ENCODE measurements at regions not wholly inside any gene's neighbourhood (a gene's known extent, or its start where the extent isn't known, plus 50 kb on each side); places are given as distances from the start of the nearest gene placed in this dataset.

- in situ Hi-C loops (cut with MboI; ENCODE audit: low sequenced_read_pairs): no loop called here
- Histone ChIP-seq H3K9me3 (no peaks in the 10 kb centered on the region), H3K36me3 (replicated peaks) (no peaks in the 10 kb centered on the region), H3K4me3 (no peak overlapping the region), H3K27me3 (ENCODE audit: low read depth) (no peaks in the 10 kb centered on the region), H3K4me1 (no peaks in the 10 kb centered on the region)
- DNase-seq (ENCODE audit: low spot score in 2 of 2): no peak
Measured at GRCh38 chr20:60955706-60956105, 296.4 kb upstream of the CDH4 start.

GRCh38 chr20:60956194-60956593 is 295.9 kb upstream of the CDH4 start:
- Histone ChIP-seq H3K4me3 (no peak overlapping the region), H3K9me3 (no peaks in the 10 kb centered on the region), H3K27me3 (ENCODE audit: low read depth) (no peaks in the 10 kb centered on the region), H3K4me1 (no peaks in the 10 kb centered on the region), H3K36me3 (replicated peaks) (no peaks in the 10 kb centered on the region)
- DNase-seq (ENCODE audit: low spot score in 2 of 2): no peak
- in situ Hi-C loops (cut with MboI; ENCODE audit: low sequenced_read_pairs): no loop called here

DNA sequence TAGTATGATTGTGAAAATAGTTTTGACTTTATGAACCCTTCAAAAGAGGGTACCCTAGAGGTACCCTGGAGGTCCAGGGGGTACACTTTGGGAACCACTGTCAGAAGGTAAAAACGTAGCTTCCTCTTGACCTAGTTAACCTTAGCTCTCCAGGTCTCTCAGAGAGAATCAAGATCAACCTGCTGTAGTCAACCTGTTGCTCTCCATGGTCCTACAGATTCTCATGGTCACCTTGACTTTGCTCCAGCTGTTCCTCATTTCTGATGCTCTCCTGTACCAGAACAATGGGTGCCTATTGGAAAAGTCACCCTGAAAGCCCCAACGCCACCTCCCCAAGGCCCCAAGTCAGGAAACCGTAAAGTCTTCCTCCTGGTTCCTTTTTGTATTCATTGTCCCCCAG is 294.4 kb upstream of the CDH4 start:
- in situ Hi-C loops (cut with MboI; ENCODE audit: low sequenced_read_pairs): no loop called here

DNA sequence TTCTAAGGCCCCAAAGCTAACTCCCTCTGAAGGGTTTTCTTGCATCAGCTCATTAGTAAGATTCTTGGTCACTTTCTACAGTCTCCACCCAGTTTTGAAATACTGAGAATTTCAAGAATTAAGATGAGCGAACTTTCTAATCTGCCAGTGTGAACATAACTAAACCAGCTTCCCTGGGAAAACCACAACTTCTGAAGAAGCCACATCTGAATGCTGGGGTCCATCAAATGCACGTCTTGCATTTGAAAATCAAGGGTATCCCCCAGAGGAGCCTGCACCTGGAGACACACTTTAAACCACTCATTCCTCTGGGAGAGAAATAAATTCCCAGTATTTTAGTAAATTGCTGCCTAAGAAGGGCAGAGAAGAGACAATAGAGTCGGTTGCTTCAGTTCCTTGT is 292.1 kb upstream of the CDH4 start:
- Histone ChIP-seq H3K9me3 (no peaks in the 10 kb centered on the region), H3K4me1 (no peaks in the 10 kb centered on the region), H3K27me3 (ENCODE audit: low read depth) (no peaks in the 10 kb centered on the region), H3K36me3 (replicated peaks) (no peaks in the 10 kb centered on the region), H3K4me3 (no peak overlapping the region)
- in situ Hi-C loops (cut with MboI; ENCODE audit: low sequenced_read_pairs): no loop called here
- DNase-seq (ENCODE audit: low spot score in 2 of 2): no peak

More for the DNA sequence above, 294.4 kb upstream of the CDH4 start:
- Histone ChIP-seq H3K4me3 (no peak overlapping the region), H3K9me3 (no peaks in the 10 kb centered on the region), H3K4me1 (no peaks in the 10 kb centered on the region), H3K27me3 (ENCODE audit: low read depth) (no peaks in the 10 kb centered on the region), H3K36me3 (replicated peaks) (no peaks in the 10 kb centered on the region)
- no peak for DNase-seq (ENCODE audit: low spot score in 2 of 2)

DNA sequence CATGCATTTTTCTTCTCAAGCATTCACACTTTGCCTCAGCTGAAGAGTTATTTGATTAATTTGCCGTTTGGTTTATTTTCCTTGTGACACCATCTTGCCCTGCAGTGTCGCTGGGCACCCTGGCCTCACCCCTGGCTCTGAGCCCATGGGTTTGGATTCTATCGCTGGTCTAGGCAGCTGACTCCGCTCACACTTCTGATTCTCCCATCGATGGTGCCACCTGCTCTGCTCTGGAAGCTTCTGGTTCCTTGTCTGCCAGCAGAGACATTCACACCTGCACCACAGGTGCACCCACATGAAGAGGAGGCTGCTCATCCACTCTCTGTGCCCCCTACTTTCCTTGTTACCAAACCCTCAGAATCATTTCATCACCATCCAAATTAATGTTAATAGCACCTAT is 291.6 kb upstream of the CDH4 start:
- in situ Hi-C loops (cut with MboI; ENCODE audit: low sequenced_read_pairs): no loop called here
- Histone ChIP-seq H3K9me3 (no peaks in the 10 kb centered on the region), H3K4me3 (no peak overlapping the region), H3K4me1 (no peaks in the 10 kb centered on the region), H3K36me3 (replicated peaks) (no peaks in the 10 kb centered on the region), H3K27me3 (ENCODE audit: low read depth) (no peaks in the 10 kb centered on the region)
- DNase-seq (ENCODE audit: low spot score in 2 of 2): no peak

DNA sequence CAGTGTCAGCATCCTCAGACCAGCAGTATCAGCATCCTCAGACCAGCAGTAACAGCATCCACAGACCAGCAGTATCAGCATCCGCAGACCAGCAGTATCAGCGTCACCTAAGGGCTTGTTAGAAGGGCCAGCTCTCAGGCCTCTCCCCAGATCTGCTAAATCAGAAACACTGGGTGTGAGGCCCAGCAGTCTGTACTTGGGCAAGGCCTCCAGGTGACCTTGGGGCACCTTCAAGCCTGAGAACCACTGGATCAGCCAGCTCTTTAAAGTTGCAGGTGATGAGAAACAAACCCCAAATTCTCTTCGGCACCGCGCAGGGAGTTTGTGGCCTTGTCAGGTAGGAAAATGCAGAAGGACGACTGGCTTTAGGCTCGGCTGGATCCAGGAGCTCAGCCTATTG is 290.5 kb upstream of the CDH4 start:
- Histone ChIP-seq H3K9me3 (no peaks in the 10 kb centered on the region), H3K4me1 (no peaks in the 10 kb centered on the region), H3K36me3 (replicated peaks) (no peaks in the 10 kb centered on the region), H3K4me3 (no peak overlapping the region), H3K27me3 (ENCODE audit: low read depth) (no peaks in the 10 kb centered on the region)
- DNase-seq (ENCODE audit: low spot score in 2 of 2): no peak
- in situ Hi-C loops (cut with MboI; ENCODE audit: low sequenced_read_pairs): no loop called here

DNA sequence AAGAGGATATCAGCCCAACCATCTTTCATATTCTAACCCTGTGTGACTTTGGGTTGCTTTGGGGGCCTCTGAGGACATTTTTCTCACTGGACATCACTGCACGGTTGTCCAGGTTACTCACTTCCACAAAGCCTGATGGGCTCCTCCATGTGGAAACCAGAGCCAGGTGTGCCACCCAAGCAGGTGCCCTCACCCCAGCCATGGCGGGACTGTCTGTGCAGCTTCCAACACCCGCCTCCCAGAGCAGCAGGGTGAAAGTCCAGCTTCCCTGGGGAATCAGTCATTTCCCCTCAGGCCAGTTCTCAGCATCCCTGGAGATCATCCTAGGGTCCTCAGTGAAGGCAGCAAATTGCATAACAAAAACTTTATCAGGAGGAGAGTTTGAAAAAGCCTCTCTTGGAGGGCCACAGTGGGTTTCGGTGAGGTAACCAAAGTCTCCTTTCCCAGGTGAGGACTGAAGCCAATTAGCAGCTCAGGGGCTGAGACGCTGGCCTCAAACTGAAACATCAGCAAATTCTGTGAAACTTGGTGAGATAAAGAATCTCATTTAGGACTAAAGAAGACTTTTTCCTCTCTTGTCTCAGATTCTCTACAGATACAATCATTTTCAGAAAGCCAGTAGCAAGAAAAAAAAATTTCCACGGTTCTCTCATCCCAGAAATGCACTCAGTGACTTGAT is 289.6 kb upstream of the CDH4 start:
- H3K4me1 ChIP-seq: no peaks in the 10 kb centered on the region
- H3K36me3 ChIP-seq (replicated peaks): no peaks in the 10 kb centered on the region
- in situ Hi-C loops (cut with MboI; ENCODE audit: low sequenced_read_pairs): no loop called here
- no peaks in the 10 kb centered on the region for H3K27me3 ChIP-seq (ENCODE audit: low read depth)
- no peaks in the 10 kb centered on the region for H3K9me3 ChIP-seq
- no peak for DNase-seq (ENCODE audit: low spot score in 2 of 2)
- H3K4me3 ChIP-seq: no peak overlapping the region

GRCh38 chr20:60963146-60963545 is 288.9 kb upstream of the CDH4 start:
- no peaks in the 10 kb centered on the region for H3K36me3 ChIP-seq (replicated peaks)
- H3K4me3 ChIP-seq: no peak overlapping the region
- no peak for DNase-seq (ENCODE audit: low spot score in 2 of 2)
- in situ Hi-C loops (cut with MboI; ENCODE audit: low sequenced_read_pairs): no loop called here
- no peaks in the 10 kb centered on the region for H3K9me3 ChIP-seq
- no peaks in the 10 kb centered on the region for H3K4me1 ChIP-seq
- H3K27me3 ChIP-seq (ENCODE audit: low read depth): no peaks in the 10 kb centered on the region

DNA sequence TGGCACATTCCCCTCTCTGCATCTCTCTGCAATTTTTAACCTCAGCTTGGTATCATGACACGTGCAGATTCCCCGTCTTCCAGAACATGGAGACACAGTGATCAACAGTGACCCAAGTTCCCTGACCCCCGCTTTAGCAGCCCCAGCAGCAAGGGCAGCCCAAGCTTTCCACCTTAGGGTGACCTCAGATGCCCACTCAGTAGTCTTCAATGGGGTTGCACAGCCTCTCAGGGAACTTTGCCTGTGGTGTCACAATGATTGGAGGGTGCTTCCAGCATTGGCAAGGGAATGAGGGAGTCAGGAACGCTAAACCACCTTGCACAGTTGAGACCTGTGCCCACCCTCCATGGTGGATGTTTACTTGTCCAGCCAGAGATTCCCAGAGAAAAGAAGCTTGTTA is 287.1 kb upstream of the CDH4 start:
- Histone ChIP-seq H3K9me3 (no peaks in the 10 kb centered on the region; the same call in 1 of the 2 replicates), H3K27me3 (ENCODE audit: low read depth) (no peaks in the 10 kb centered on the region), H3K4me3 (no peak overlapping the region), H3K4me1 (no peaks in the 10 kb centered on the region), H3K36me3 (replicated peaks) (no peaks in the 10 kb centered on the region)
- in situ Hi-C loops (cut with MboI; ENCODE audit: low sequenced_read_pairs): no loop called here
- no peak for DNase-seq (ENCODE audit: low spot score in 2 of 2)

GRCh38 chr20:60966031-60966430 is 286.0 kb upstream of the CDH4 start:
- in situ Hi-C loops (cut with MboI; ENCODE audit: low sequenced_read_pairs): no loop called here
- H3K4me1 ChIP-seq: no peaks in the 10 kb centered on the region

GRCh38 chr20:60966766-60967165 is 285.3 kb upstream of the CDH4 start:
- Histone ChIP-seq H3K9me3 (no peaks in the 10 kb centered on the region; the same call in 1 of the 2 replicates), H3K4me3 (no peak overlapping the region), H3K27me3 (ENCODE audit: low read depth) (no peaks in the 10 kb centered on the region), H3K4me1 (no peaks in the 10 kb centered on the region), H3K36me3 (replicated peaks) (no peaks in the 10 kb centered on the region)
- in situ Hi-C loops (cut with MboI; ENCODE audit: low sequenced_read_pairs): no loop called here
- DNase-seq (ENCODE audit: low spot score in 2 of 2): no peak

More at GRCh38 chr20:60966031-60966430, 286.0 kb upstream of the CDH4 start:
- H3K9me3 ChIP-seq: no peaks in the 10 kb centered on the region; the same call in 1 of the 2 replicates
- H3K27me3 ChIP-seq (ENCODE audit: low read depth): no peaks in the 10 kb centered on the region
- no peak for DNase-seq (ENCODE audit: low spot score in 2 of 2)
- no peak overlapping the region for H3K4me3 ChIP-seq
- H3K36me3 ChIP-seq (replicated peaks): no peaks in the 10 kb centered on the region

GRCh38 chr20:60967431-60968316 is 284.4 kb upstream of the CDH4 start:
- H3K4me3 ChIP-seq: no peak overlapping the region
- no peaks in the 10 kb centered on the region for H3K36me3 ChIP-seq (replicated peaks)
- no peaks in the 10 kb centered on the region; the same call in 1 of the 2 replicates for H3K9me3 ChIP-seq
- no peaks in the 10 kb centered on the region for H3K27me3 ChIP-seq (ENCODE audit: low read depth)
- H3K4me1 ChIP-seq: no peaks in the 10 kb centered on the region
- no peak for DNase-seq (ENCODE audit: low spot score in 2 of 2)
- in situ Hi-C loops (cut with MboI; ENCODE audit: low sequenced_read_pairs): no loop called here

DNA sequence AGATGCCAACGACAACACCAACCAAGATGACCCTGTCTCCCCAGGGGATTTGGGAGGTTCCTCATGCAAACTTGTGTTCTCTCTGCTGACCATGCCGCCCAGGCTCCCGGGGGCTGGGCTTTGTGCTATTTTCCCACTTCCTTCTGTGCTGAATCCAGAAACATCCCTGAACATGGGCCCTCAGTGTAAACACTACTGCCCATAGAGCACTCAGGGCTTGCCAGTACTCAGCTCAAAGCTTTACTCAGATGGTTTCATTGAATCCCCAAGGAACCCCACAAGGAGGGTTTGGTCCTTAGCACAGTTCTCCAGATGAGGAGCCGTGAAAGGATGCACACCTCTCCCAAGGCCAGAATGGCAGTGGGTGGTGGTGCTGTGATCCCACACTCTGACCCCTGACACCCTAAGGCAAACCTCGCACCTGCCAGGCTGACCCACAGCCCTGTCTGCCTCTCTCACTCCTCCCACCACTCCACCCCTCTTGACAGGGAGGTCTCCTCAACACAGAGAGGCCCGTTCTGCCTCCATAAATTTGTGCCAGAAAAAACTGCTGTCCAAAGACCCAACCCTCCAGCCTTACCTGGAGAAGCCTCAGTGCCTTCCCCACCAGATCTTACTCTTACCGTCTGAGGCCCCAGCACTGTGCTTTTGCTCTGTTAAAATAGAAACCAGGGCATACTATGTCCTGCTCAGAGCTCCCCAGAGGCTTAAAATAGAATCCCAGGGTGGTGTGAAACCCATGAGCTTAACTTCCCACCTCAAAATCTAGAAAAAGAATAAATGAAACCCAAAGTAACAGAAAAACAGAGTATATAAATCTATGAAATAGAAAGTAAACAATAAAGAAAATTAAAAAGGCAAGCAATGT is 283.0 kb upstream of the CDH4 start:
- H3K4me1 ChIP-seq: no peaks in the 10 kb centered on the region
- no peaks in the 10 kb centered on the region for H3K27me3 ChIP-seq (ENCODE audit: low read depth)
- no peaks in the 10 kb centered on the region; the same call in 1 of the 2 replicates for H3K9me3 ChIP-seq
- no peak overlapping the region for H3K4me3 ChIP-seq
- no peaks in the 10 kb centered on the region for H3K36me3 ChIP-seq (replicated peaks)
- in situ Hi-C loops (cut with MboI; ENCODE audit: low sequenced_read_pairs): no loop called here
- DNase-seq (ENCODE audit: low spot score in 2 of 2): no peak
